ENCODE measurements at regions not wholly inside any gene's neighbourhood (a gene's known extent, or its start where the extent isn't known, plus 50 kb on each side); places are given as distances from the start of the nearest gene placed in this dataset.

DNA sequence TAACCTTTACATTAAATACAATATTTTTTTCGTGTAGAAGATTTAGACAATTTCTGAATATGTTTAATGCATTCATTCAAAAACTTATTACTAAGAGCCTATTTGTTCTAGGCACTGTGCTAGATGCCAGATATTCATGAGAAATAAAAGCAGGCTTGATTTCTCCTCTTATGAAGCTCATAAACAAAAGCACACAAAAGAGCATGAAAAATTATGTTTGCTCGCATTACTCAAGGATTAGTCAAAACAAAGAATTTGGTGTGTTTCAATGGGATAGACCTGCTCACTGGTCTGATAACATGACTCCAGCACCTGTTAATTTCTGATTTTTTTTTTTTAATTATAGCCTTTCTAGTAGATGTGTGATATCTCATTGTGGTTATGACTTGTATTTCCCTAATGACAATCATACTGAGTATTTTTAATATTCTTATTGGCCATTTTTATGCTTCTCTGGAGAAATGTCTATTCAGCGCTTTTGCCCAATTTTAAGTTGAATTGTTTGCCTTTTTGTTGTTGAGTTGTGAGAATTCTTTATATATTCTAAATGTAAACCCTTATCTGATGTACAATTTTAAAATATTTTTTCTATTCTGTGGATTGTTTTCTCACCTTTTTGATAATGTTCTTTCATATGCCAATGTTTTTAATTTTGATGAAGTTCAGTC lies 382.3 kb upstream of the ADGRL4 start:
- Histone ChIP-seq H3K27me3 (no peaks in the 10 kb centered on the region), H3K4me3 (no peak overlapping the region), H3K9me3 (no peaks in the 10 kb centered on the region), H3K36me3 (no peaks in the 10 kb centered on the region), H3K27ac (no peak overlapping the region), H3K4me1 (no peaks in the 10 kb centered on the region)
- no peak for ATAC-seq
- TF ChIP-seq, protein P1, sequence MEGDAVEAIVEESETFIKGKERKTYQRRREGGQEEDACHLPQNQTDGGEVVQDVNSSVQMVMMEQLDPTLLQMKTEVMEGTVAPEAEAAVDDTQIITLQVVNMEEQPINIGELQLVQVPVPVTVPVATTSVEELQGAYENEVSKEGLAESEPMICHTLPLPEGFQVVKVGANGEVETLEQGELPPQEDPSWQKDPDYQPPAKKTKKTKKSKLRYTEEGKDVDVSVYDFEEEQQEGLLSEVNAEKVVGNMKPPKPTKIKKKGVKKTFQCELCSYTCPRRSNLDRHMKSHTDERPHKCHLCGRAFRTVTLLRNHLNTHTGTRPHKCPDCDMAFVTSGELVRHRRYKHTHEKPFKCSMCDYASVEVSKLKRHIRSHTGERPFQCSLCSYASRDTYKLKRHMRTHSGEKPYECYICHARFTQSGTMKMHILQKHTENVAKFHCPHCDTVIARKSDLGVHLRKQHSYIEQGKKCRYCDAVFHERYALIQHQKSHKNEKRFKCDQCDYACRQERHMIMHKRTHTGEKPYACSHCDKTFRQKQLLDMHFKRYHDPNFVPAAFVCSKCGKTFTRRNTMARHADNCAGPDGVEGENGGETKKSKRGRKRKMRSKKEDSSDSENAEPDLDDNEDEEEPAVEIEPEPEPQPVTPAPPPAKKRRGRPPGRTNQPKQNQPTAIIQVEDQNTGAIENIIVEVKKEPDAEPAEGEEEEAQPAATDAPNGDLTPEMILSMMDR (IDR thresholded peaks at IDR 0.05) = no peak
- intact Hi-C loops (cut with DNase I) = no loop called here
- DNase-seq = no peak

DNA sequence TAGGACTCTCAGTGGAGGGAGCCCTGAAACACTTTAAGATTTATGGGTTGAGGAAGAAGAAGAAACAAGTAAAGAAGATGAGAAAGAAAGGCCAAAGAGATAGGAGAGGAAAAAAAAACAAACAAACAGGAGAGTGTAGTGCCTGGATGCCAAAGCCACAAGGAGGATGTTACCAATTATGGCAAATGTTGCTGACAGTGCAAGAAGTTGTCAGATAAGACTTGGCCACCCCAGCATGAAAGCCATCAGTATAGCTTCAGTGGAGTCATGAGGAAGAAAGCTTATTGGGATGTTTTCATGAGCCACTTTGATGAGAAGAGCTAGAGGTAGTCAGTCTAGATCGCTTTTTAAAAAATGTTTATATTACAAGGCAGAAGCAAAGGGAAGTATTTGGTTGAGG lies 380.2 kb upstream of the ADGRL4 start:
- H3K9me3 ChIP-seq = no peaks in the 10 kb centered on the region
- intact Hi-C loops (cut with DNase I) = no loop called here
- no peak overlapping the region for H3K4me3 ChIP-seq
- no peak overlapping the region for H3K27ac ChIP-seq
- ATAC-seq = no peak
- no peak for DNase-seq
- H3K36me3 ChIP-seq = no peaks in the 10 kb centered on the region
- TF ChIP-seq, protein P1 (IDR thresholded peaks at IDR 0.05) = no peak
- no peaks in the 10 kb centered on the region for H3K4me1 ChIP-seq
- H3K27me3 ChIP-seq = no peaks in the 10 kb centered on the region

DNA sequence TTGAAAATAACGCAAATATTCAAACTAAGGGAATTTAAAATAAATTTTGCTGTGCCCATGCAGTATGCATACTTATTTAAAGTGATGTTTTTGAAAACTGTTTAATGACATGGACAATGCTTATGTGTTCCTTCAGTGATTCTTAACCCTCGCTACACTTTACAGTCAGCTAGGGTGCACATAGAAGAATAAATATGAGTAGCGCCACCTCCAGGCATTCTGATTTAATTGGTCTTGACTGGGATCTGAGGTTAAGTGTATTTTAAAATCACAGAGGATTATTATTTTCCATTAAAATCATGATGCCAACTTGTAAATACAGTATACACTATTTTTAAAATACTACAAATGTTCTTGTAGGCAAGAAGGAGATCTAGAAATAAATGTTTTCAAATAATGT lies 373.5 kb upstream of the ADGRL4 start:
- no peak for ATAC-seq
- Histone ChIP-seq H3K27ac (no peak overlapping the region), H3K4me3 (no peak overlapping the region), H3K36me3 (no peaks in the 10 kb centered on the region), H3K4me1 (no peaks in the 10 kb centered on the region), H3K27me3 (no peaks in the 10 kb centered on the region), H3K9me3 (no peaks in the 10 kb centered on the region)
- intact Hi-C loops (cut with DNase I) = no loop called here
- no peak for DNase-seq
- TF ChIP-seq, protein P1 (IDR thresholded peaks at IDR 0.05) = no peak

DNA sequence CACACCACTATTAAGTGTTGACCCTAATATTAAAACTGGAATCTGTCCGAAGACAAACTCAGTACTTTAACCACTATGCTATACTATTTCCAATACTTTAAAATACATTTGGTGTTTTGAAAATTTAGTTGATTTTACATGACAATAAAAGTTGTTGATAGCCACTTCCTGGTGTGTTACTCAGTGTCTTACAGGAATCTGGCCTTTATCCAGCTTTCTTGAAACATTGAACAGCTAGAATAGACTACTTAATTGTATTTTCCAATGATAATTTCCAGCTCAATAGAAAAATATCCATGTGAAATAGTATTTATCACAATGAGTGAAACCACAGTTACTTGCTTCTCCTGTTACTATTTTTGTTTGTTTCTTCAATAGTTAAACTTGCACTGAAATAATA lies 369.6 kb upstream of the ADGRL4 start:
- Histone ChIP-seq H3K36me3 (no peaks in the 10 kb centered on the region), H3K4me3 (no peak overlapping the region), H3K27me3 (no peaks in the 10 kb centered on the region), H3K9me3 (no peaks in the 10 kb centered on the region), H3K27ac (no peak overlapping the region), H3K4me1 (no peaks in the 10 kb centered on the region)
- intact Hi-C loops (cut with DNase I) = no loop called here
- TF ChIP-seq, protein P1 (IDR thresholded peaks at IDR 0.05) = no peak
- DNase-seq (no peak), ATAC-seq (no peak)

DNA sequence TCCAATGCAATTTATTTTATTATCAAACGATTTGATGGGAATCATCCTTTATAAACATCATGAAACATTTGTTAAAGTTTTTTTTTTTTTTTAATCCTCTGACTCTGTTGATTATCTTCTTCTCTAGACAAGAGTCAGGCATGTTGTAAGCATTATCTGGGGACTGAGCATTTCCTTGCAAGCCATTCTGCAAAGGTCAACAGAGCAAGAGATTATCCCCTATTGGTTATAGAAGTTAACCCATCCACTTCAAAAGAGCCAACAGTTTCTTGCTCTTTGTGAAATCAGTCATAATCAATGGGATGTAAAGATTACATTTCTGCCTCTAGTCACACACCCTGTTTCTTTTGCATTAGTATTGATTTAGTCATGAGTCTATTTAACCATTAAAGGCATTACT lies 368.8 kb upstream of the ADGRL4 start:
- Histone ChIP-seq H3K36me3 (no peaks in the 10 kb centered on the region), H3K4me1 (no peaks in the 10 kb centered on the region), H3K27ac (no peak overlapping the region), H3K4me3 (no peak overlapping the region), H3K9me3 (no peaks in the 10 kb centered on the region), H3K27me3 (no peaks in the 10 kb centered on the region)
- no peak for ATAC-seq
- intact Hi-C loops (cut with DNase I) = no loop called here
- TF ChIP-seq, protein P1 (IDR thresholded peaks at IDR 0.05) = no peak
- no peak for DNase-seq

DNA sequence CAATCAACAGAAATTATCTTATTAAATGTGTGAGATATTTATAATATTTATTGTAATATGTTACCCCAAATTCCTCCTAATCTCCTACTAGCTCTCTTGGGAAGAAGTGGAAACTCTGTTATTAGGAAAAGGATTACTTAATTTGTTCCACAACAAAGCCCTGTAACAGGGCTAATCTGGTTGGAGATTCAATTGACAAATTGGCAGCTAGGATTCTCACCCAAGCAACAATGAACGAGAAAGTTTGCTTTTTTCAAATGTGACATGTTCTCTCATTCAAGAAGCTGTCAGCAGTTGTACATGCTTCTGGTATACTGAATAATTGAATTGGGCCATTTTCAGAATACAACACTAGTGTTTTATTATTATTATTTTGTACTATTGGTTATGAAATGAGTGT lies 367.9 kb upstream of the ADGRL4 start:
- TF ChIP-seq, protein P1 (IDR thresholded peaks at IDR 0.05) = no peak
- DNase-seq (no peak), ATAC-seq (no peak)
- Histone ChIP-seq H3K27me3 (no peaks in the 10 kb centered on the region), H3K9me3 (no peaks in the 10 kb centered on the region), H3K27ac (no peak overlapping the region), H3K4me1 (no peaks in the 10 kb centered on the region), H3K36me3 (no peaks in the 10 kb centered on the region), H3K4me3 (no peak overlapping the region)
- intact Hi-C loops (cut with DNase I) = no loop called here
